ENCODE measurements at regions not wholly inside any gene's neighbourhood (a gene's known extent, or its start where the extent isn't known, plus 50 kb on each side); places are given as distances from the start of the nearest gene placed in this dataset.

- TF ChIP-seq, protein P1, sequence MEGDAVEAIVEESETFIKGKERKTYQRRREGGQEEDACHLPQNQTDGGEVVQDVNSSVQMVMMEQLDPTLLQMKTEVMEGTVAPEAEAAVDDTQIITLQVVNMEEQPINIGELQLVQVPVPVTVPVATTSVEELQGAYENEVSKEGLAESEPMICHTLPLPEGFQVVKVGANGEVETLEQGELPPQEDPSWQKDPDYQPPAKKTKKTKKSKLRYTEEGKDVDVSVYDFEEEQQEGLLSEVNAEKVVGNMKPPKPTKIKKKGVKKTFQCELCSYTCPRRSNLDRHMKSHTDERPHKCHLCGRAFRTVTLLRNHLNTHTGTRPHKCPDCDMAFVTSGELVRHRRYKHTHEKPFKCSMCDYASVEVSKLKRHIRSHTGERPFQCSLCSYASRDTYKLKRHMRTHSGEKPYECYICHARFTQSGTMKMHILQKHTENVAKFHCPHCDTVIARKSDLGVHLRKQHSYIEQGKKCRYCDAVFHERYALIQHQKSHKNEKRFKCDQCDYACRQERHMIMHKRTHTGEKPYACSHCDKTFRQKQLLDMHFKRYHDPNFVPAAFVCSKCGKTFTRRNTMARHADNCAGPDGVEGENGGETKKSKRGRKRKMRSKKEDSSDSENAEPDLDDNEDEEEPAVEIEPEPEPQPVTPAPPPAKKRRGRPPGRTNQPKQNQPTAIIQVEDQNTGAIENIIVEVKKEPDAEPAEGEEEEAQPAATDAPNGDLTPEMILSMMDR (IDR thresholded peaks at IDR 0.05): no peak
- no peak for TF ChIP-seq EZH2 (IDR thresholded peaks at IDR 0.05; ENCODE audit: borderline replicate concordance, insufficient read depth, low read depth, low read length, poor library complexity, severe bottlenecking)
Measured at GRCh38 chr7:79973455-79973854, 161.2 kb upstream of the GNAI1 start.

All from B cell (primary cell).